Mucosa of descending colon (tissue), 3 donors: ENCODE measurements at regions not wholly inside any gene's neighbourhood (a gene's known extent, or its start where the extent isn't known, plus 50 kb on each side); places are given as distances from the start of the nearest gene placed in this dataset.

Experiments used
- ATAC-seq: fragments of 200-7000 bp; cut with Tn5 transposase; one replicate; pipeline ENCODE4 v1.9.1; 2020; ENCODE audit warnings: mild to moderate bottlenecking, moderate library complexity
- DNase-seq, 3 donors: peaks; one replicate each; pipeline ENCODE4 v3.0.0-alpha.2; 2020
- H3K36me3 ChIP-seq: fragments of 200-600 bp; one replicate; pipeline ENCODE4 v1.8.0; 2021; ENCODE audit warnings: low read depth, mild to moderate bottlenecking
- H3K4me1 ChIP-seq: fragments of 200-600 bp; one replicate; pipeline ENCODE4 v1.8.0; 2021; ENCODE audit warnings: low read depth, mild to moderate bottlenecking
- H3K4me3 ChIP-seq: fragments of 200-600 bp; one replicate; pipeline ENCODE4 v1.8.0; 2021; ENCODE audit warnings: mild to moderate bottlenecking
- H3K9me3 ChIP-seq: fragments of 200-600 bp; one replicate; pipeline ENCODE4 v1.8.0; 2021; ENCODE audit warnings: mild to moderate bottlenecking
- CTCF ChIP-seq: fragments of 200-600 bp; IDR thresholded peaks from one replicate; pipeline ENCODE4 v1.8.0; 2022; ENCODE audit warnings: antibody characterized with exemption, mild to moderate bottlenecking
- intact Hi-C, 2 donors: fragments of 100-400 bp; cut with DNase I in 1 of 2; cut with micrococcal nuclease in 1 of 2; formaldehyde crosslinking; loops; one replicate each; pipeline versions ENCODE4 v1.11.0 to v1.11.1; 2022; cut with DNase I, micrococcal nuclease
- donor health status: DM: no; HTN: no; CAD: no; lungs with moderate emphysema.
- donor health status: DM: no; HTN: no; CAD: no.
- donor health status: DM: no; HTN: yes; CAD: no.

- Histone ChIP-seq H3K4me3 (no peak overlapping the region), H3K9me3 (no peaks in the 10 kb centered on the region), H3K36me3 (no peaks in the 10 kb centered on the region), H3K4me1 (no peaks in the 10 kb centered on the region)
- no peak for TF ChIP-seq CTCF
- no peak for DNase-seq
- intact Hi-C loops, result no loop called here
- ATAC-seq, result no peak
Observed at GRCh38 chr1:208807446-208808127, 563.4 kb upstream of the PLXNA2 start.

- ATAC-seq (no peak), DNase-seq (no peak)
- Histone ChIP-seq H3K9me3 (no peaks in the 10 kb centered on the region), H3K36me3 (no peaks in the 10 kb centered on the region), H3K4me1 (no peaks in the 10 kb centered on the region), H3K4me3 (no peak overlapping the region)
- intact Hi-C loops, result no loop called here
- no peak for TF ChIP-seq CTCF
Observed at GRCh38 chr1:208808301-208808700, 564.1 kb upstream of the PLXNA2 start.

- intact Hi-C loops, result no loop called here
- no peak for TF ChIP-seq CTCF
- H3K4me1 ChIP-seq, result no peaks in the 10 kb centered on the region
- no peaks in the 10 kb centered on the region for H3K9me3 ChIP-seq
- DNase-seq (no peak), ATAC-seq (no peak)
- no peak overlapping the region for H3K4me3 ChIP-seq
- H3K36me3 ChIP-seq, result no peaks in the 10 kb centered on the region
Observed at GRCh38 chr1:208809876-208810275, 565.7 kb upstream of the PLXNA2 start.

GRCh38 chr1:208818770-208819445, 574.7 kb upstream of the PLXNA2 start:
- DNase-seq (no peak), ATAC-seq (no peak)
- H3K4me3 ChIP-seq, result no peak overlapping the region
- no peaks in the 10 kb centered on the region for H3K36me3 ChIP-seq
- no peaks in the 10 kb centered on the region for H3K9me3 ChIP-seq
- no peaks in the 10 kb centered on the region for H3K4me1 ChIP-seq
- intact Hi-C loops, result no loop called here
- TF ChIP-seq CTCF, result no peak

GRCh38 chr1:208820580-208821212, 576.5 kb upstream of the PLXNA2 start:
- Histone ChIP-seq H3K4me3 (no peak overlapping the region), H3K36me3 (no peaks in the 10 kb centered on the region), H3K4me1 (no peaks in the 10 kb centered on the region), H3K9me3 (no peaks in the 10 kb centered on the region)
- no peak for TF ChIP-seq CTCF
- intact Hi-C loops, result no loop called here
- ATAC-seq (no peak), DNase-seq (no peak)
